Naive thymus-derived CD4-positive, alpha-beta T cell (primary cell): ENCODE measurements at regions not wholly inside any gene's neighbourhood (a gene's known extent, or its start where the extent isn't known, plus 50 kb on each side); places are given as distances from the start of the nearest gene placed in this dataset.

Experiments
- ATAC-seq: fragments of 150-1000 bp; cut with Tn5 transposase; 2 replicates; pipeline ENCODE4 v1.10.0; 2021; ENCODE audit warnings: mild to moderate bottlenecking, moderate library complexity
- CTCF ChIA-PET: fragments of 350-600 bp; sonication (Branson Sonifier 250); formaldehyde crosslinking; loops from one replicate; lab custom pipeline; 2021; ENCODE audit warnings: antibody characterized with exemption; lab: Charles Lee
- POLR2A ChIA-PET: fragments of 350-600 bp; sonication (Branson Sonifier 250); formaldehyde crosslinking; loops from one replicate; lab custom pipeline; 2021; ENCODE audit warnings: antibody characterized with exemption, inconsistent platforms; lab: Charles Lee
- DNase-seq, 9 donors: peaks; one replicate each; pipeline versions ENCODE4 v3.0.0 to v3.0.0-alpha.2; 2020 to 2022; ENCODE audit warnings: mixed read lengths in 1 of 9
- H3K27ac ChIP-seq: one replicate; pipeline ENCODE4 v1.7.0; 2013; ENCODE audit warnings: mild to moderate bottlenecking, low read depth, low read length, moderate library complexity
- H3K27me3 ChIP-seq, 2 donors: one replicate each; pipeline ENCODE4 v1.7.0; 2013; ENCODE audit warnings: low read length in 2 of 2, mild to moderate bottlenecking in 2 of 2, moderate library complexity in 2 of 2; ENCODE audit not compliant: control insufficient read depth in 2 of 2, insufficient read depth in 2 of 2
- H3K36me3 ChIP-seq, 3 experiments: 1 replicate in 2 of 3; 2 replicates in 1 of 3; pipeline ENCODE4 v1.7.0; 2013; ENCODE audit warnings: low read length in 3 of 3, mild to moderate bottlenecking in 3 of 3, moderate library complexity in 1 of 3; ENCODE audit not compliant: insufficient read depth in 3 of 3, control insufficient read depth in 2 of 3
- H3K4me1 ChIP-seq, 2 donors: one replicate each; pipeline ENCODE4 v1.7.0; 2013; ENCODE audit warnings: low read length in 2 of 2, mild to moderate bottlenecking in 2 of 2, moderate library complexity in 1 of 2; ENCODE audit not compliant: control insufficient read depth in 2 of 2, insufficient read depth in 2 of 2
- H3K4me3 ChIP-seq: 2 replicates; pipeline ENCODE4 v1.7.0; 2013; ENCODE audit warnings: mild to moderate bottlenecking, low read length
- H3K9me3 ChIP-seq, 3 experiments: 1 replicate in 2 of 3; 2 replicates in 1 of 3; pipeline ENCODE4 v1.7.0; 2013; ENCODE audit warnings: low read length in 3 of 3; ENCODE audit not compliant: control insufficient read depth in 2 of 3
- H3K27ac Mint-ChIP-seq, 9 donors: one replicate each; pipeline ENCODE4 v1.8.0; 2020 to 2022; ENCODE audit warnings: mixed read lengths in 9 of 9, mild to moderate bottlenecking in 8 of 9, moderate library complexity in 5 of 9, inconsistent platforms in 2 of 9
- H3K27me3 Mint-ChIP-seq, 5 donors: one replicate each; pipeline ENCODE4 v1.8.0; 2021 to 2022; ENCODE audit warnings: mixed read lengths in 5 of 5, mild to moderate bottlenecking in 1 of 5
- H3K36me3 Mint-ChIP-seq, 5 donors: one replicate each; pipeline ENCODE4 v1.8.0; 2020 to 2022; ENCODE audit warnings: mixed read lengths in 5 of 5, mild to moderate bottlenecking in 3 of 5, inconsistent platforms in 1 of 5
- H3K4me1 Mint-ChIP-seq, 7 donors: one replicate each; pipeline ENCODE4 v1.8.0; 2020 to 2022; ENCODE audit warnings: mixed read lengths in 7 of 7, mild to moderate bottlenecking in 3 of 7, inconsistent platforms in 1 of 7
- H3K4me3 Mint-ChIP-seq, 10 donors: one replicate each; pipeline ENCODE4 v1.8.0; 2020 to 2022; ENCODE audit warnings: mild to moderate bottlenecking in 10 of 10, mixed read lengths in 10 of 10, moderate library complexity in 6 of 10, inconsistent platforms in 2 of 10
- H3K9me3 Mint-ChIP-seq, 11 donors: one replicate each; pipeline ENCODE4 v1.8.0; 2020 to 2022; ENCODE audit warnings: mixed read lengths in 11 of 11, mild to moderate bottlenecking in 4 of 11, inconsistent platforms in 1 of 11, moderate library complexity in 1 of 11
- intact Hi-C, 2 donors: fragments of 100-400 bp; cut with micrococcal nuclease; formaldehyde crosslinking; loops; one replicate each; pipeline ENCODE4 v1.15.1; 2023

- Mint-ChIP-seq H3K4me3 (no peak overlapping the region), H3K4me1 (peaks cover 0 to 33% (median 4%) of the 10 kb centered on the region in 7 donors), H3K27ac (no peak overlapping the region), H3K9me3 (peaks cover 0 to 25% (median 0%) of the 10 kb centered on the region in 11 donors), H3K27me3 (no peaks in the 10 kb centered on the region), H3K36me3 (peaks cover 0 to 15% (median 8%) of the 10 kb centered on the region in 5 donors)
- no peak for ATAC-seq
- ChIA-PET CTCF (no interaction called here), POLR2A (no interaction called here)
- Histone ChIP-seq H3K27ac (no peak overlapping the region), H3K4me1 (no peaks in the 10 kb centered on the region), H3K4me3 (no peak overlapping the region), H3K9me3 (no peaks in the 10 kb centered on the region), H3K27me3 (no peaks in the 10 kb centered on the region), H3K36me3 (no peaks in the 10 kb centered on the region)
- no peak for DNase-seq
- intact Hi-C loops = no loop called here
These were observed 85.1 kb upstream of the USP9Y start for GRCh38 chrY:12615733-12616446.

DNA sequence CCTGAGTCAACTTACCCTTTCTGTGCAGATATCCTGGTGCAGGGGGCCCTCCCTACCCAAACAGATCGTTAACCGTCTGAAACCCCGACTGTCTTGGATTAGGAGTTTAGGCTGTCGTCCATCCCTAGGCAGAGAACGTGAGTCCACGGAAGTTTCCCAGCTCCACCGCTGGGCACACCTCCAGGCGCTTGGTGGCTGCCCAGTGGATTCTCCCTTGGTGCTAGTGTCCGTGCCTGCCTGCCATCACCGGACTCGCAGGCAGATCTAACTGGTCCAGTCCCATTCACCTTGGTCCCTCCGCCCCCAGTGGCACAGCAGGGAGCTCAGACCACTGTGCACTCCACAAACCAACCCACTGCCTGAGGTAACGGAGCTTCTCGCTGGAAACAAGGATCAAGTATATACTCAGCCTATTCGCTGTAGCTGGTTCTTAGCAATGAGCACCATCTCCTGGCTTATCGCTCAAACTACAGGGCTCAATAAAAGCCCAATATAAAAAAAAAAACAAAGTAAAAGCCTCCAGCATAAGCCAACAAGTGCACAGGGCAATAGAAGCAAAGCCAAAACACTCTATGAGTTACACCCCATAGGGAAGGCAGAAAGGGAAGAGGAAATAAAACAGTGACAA, 79.5 kb upstream of the USP9Y start:
- H3K9me3 Mint-ChIP-seq = peaks cover 0 to 3% (median 0%) of the 10 kb centered on the region in 11 donors
- H3K27me3 ChIP-seq = no peaks in the 10 kb centered on the region
- no peaks in the 10 kb centered on the region for H3K27me3 Mint-ChIP-seq
- H3K4me1 Mint-ChIP-seq = peaks cover 0 to 26% (median 0%) of the 10 kb centered on the region in 7 donors
- no peaks in the 10 kb centered on the region for H3K36me3 Mint-ChIP-seq
- ChIA-PET POLR2A (no interaction called here), CTCF (interaction anchor here (1.2 to 2.0 kb wide), 2 partner anchors 141 to 142 kb away, joined by 3 to 7 read pairs; no protein-coding TSS in a partner anchor)
- H3K27ac Mint-ChIP-seq = peak overlapping the region in 1 of 9 donors; percentile 32
- no peak overlapping the region for H3K27ac ChIP-seq
- ATAC-seq (peak; percentile 54), DNase-seq (peak in 1 of 9 donors; percentile 25)
- no peaks in the 10 kb centered on the region for H3K9me3 ChIP-seq
- no peaks in the 10 kb centered on the region for H3K36me3 ChIP-seq
- intact Hi-C loops = loop anchor here (1.0 kb wide), 1 partner anchor 142 kb away; no protein-coding TSS in a partner anchor
- no peak overlapping the region for H3K4me3 ChIP-seq
- H3K4me1 ChIP-seq = peaks cover 0 to 3% of the 10 kb centered on the region in 2 donors
- H3K4me3 Mint-ChIP-seq = peak overlapping the region in 1 of 10 donors; percentile 54

GRCh38 chrY:12623204-12623603, 77.8 kb upstream of the USP9Y start:
- no peaks in the 10 kb centered on the region for H3K27me3 ChIP-seq
- H3K9me3 ChIP-seq = no peaks in the 10 kb centered on the region
- CTCF ChIA-PET = no interaction called here
- DNase-seq (no peak), ATAC-seq (no peak)
- H3K4me1 ChIP-seq = peaks cover 0 to 3% of the 10 kb centered on the region in 2 donors
- POLR2A ChIA-PET = no interaction called here
- Mint-ChIP-seq H3K36me3 (peaks cover 0 to 5% (median 0%) of the 10 kb centered on the region in 5 donors), H3K27me3 (no peaks in the 10 kb centered on the region), H3K4me3 (no peak overlapping the region), H3K27ac (no peak overlapping the region), H3K4me1 (peaks cover 0 to 26% (median 6%) of the 10 kb centered on the region in 7 donors), H3K9me3 (peaks cover 0 to 7% (median 0%) of the 10 kb centered on the region in 11 donors)
- intact Hi-C loops = no loop called here
- no peak overlapping the region for H3K4me3 ChIP-seq
- no peak overlapping the region for H3K27ac ChIP-seq
- H3K36me3 ChIP-seq = no peaks in the 10 kb centered on the region

- no peaks in the 10 kb centered on the region for H3K36me3 Mint-ChIP-seq
- H3K4me3 Mint-ChIP-seq = no peak overlapping the region
- H3K9me3 Mint-ChIP-seq = peaks cover 0 to 1% (median 0%) of the 10 kb centered on the region in 11 donors
- Histone ChIP-seq H3K27me3 (no peaks in the 10 kb centered on the region), H3K27ac (no peak overlapping the region), H3K4me1 (no peaks in the 10 kb centered on the region), H3K4me3 (no peak overlapping the region), H3K36me3 (no peaks in the 10 kb centered on the region), H3K9me3 (no peaks in the 10 kb centered on the region)
- intact Hi-C loops = no loop called here
- H3K4me1 Mint-ChIP-seq = no peaks in the 10 kb centered on the region
- no peak overlapping the region for H3K27ac Mint-ChIP-seq
- H3K27me3 Mint-ChIP-seq = no peaks in the 10 kb centered on the region
- no peak for DNase-seq
- POLR2A ChIA-PET = no interaction called here
- CTCF ChIA-PET = no interaction called here
- ATAC-seq = no peak
These were observed 58.0 kb upstream of the USP9Y start for GRCh38 chrY:12642986-12643385.

DNA sequence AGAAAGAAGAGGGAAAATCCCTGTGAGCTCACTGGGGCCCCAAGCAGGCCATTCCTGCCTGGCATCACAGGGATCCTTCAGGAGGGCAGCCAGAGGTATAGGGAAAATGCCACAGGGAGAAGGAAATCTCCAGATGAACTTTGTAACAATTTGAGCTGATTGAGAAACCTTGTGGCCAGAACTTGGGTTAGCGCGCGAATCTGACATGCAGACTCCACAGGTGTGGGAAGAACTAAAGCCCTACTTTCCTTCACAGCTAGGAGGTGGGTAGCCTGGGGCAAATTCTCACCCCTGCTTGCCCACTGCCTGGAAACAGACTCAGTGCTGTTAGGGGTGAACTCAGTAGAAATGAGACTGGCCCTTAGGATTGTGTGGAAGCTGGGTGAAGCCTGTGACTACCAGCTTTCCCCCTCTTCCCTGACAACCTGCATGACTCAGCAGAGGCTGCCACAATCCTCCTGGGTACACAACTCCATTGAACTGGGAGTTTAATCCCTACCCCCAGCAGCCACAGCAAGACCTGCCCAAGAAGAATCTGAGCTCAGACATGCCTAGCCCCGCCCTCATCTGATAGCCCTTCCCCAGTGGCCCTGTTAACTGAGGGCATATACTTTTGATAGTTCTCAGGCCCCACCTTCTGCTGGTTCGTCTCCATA, 57.2 kb upstream of the USP9Y start:
- intact Hi-C loops = no loop called here
- H3K27ac ChIP-seq = no peak overlapping the region
- no peak overlapping the region for H3K27ac Mint-ChIP-seq
- H3K4me3 Mint-ChIP-seq = no peak overlapping the region
- ChIA-PET POLR2A (interaction anchor here (0.6 kb wide), 1 partner anchor 124 kb away, joined by 3 read pairs; no protein-coding TSS in a partner anchor), CTCF (no interaction called here)
- H3K4me3 ChIP-seq = no peak overlapping the region
- H3K36me3 ChIP-seq = no peaks in the 10 kb centered on the region
- ATAC-seq = no peak
- H3K9me3 ChIP-seq = no peaks in the 10 kb centered on the region
- H3K27me3 ChIP-seq = no peaks in the 10 kb centered on the region
- H3K36me3 Mint-ChIP-seq = no peaks in the 10 kb centered on the region
- DNase-seq = no peak
- H3K9me3 Mint-ChIP-seq = peaks cover 0 to 6% (median 0%) of the 10 kb centered on the region in 11 donors
- no peaks in the 10 kb centered on the region for H3K4me1 Mint-ChIP-seq
- H3K4me1 ChIP-seq = no peaks in the 10 kb centered on the region
- H3K27me3 Mint-ChIP-seq = peaks cover 0 to 4% (median 0%) of the 10 kb centered on the region in 5 donors

DNA sequence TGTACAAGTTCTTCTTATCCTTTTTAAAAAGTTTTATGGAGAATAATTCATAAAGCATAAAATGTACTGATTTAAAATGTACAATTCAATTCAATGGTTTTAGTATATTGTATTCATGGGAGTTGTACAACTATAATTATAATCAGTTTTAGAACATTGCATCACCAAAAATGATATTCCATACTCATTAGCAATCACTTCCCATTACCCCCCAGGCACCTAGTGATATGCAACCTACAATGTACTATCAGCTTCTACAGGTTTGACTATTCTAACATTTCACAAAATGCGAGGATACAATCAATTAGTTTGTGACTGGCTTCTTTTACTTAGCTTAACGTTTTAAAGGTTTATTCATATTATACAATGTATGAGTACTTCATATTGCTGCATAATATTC, 49.9 kb upstream of the USP9Y start:
- ChIA-PET CTCF (no interaction called here), POLR2A (no interaction called here)
- Mint-ChIP-seq H3K4me1 (no peaks in the 10 kb centered on the region), H3K9me3 (peaks cover 0 to 11% (median 0%) of the 10 kb centered on the region in 11 donors), H3K27ac (no peak overlapping the region), H3K27me3 (peaks cover 0 to 6% (median 0%) of the 10 kb centered on the region in 5 donors), H3K36me3 (no peaks in the 10 kb centered on the region), H3K4me3 (no peak overlapping the region)
- no peaks in the 10 kb centered on the region for H3K36me3 ChIP-seq
- no peaks in the 10 kb centered on the region for H3K4me1 ChIP-seq
- no peak overlapping the region for H3K4me3 ChIP-seq
- ATAC-seq (no peak), DNase-seq (no peak)
- intact Hi-C loops = no loop called here
- no peaks in the 10 kb centered on the region for H3K27me3 ChIP-seq
- no peak overlapping the region for H3K27ac ChIP-seq
- H3K9me3 ChIP-seq = no peaks in the 10 kb centered on the region
